Epidermal melanocyte (primary cell): ENCODE measurements at regions not wholly inside any gene's neighbourhood (a gene's known extent, or its start where the extent isn't known, plus 50 kb on each side); places are given as distances from the start of the nearest gene placed in this dataset.

Experiments used
- DNase-seq: peaks from one replicate; pipeline ENCODE4 v3.0.0; 2011; ENCODE audit warnings: low spot score; ENCODE audit not compliant: insufficient read length

DNA sequence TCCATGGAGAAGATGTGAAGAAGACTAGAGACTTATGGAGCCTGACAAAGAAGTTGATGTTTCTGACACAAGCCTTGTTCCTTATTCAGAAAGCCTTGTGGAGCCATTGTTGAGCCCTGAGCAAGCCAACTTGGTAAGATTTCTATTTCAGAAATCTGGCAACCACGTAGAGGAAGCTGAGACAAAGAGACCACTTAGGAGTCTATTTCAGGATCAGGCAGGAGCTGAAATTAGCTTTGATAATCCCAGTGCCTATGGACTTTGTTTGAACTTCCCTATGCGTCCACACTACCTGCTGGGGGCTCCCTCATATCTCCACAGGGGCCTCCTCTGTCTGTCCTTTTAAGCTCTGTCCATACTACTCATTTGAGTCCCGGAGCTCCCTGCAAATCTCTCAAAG, 540.0 kb upstream of the GOT2 start:
- DNase-seq: no peak

DNA sequence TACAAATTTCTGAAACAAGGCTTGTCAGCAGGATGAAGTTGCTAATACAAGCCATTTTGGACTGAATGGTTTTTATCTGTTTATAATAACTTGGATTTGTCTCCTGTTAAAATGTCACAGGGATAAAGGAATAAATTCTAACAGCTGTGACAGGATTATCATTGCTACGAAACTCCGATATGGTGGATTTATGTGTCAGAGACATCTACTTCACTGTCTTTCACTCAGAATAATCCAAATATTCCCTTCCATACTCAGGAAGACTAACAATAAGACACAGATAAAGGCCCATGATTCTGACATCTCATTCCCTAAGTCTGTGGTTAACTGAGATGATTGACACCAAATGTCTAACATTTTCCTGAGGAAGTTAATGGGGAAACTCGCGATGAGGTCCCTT, 529.8 kb upstream of the GOT2 start:
- no peak for DNase-seq

GRCh38 chr16:59260892-59261291, 526.8 kb upstream of the GOT2 start:
- no peak for DNase-seq

GRCh38 chr16:59259950-59260319, 525.8 kb upstream of the GOT2 start:
- DNase-seq: no peak

- DNase-seq: no peak
Observed at GRCh38 chr16:59259074-59259949, 525.2 kb upstream of the GOT2 start.

GRCh38 chr16:59252317-59252716, 518.2 kb upstream of the GOT2 start:
- no peak for DNase-seq

DNA sequence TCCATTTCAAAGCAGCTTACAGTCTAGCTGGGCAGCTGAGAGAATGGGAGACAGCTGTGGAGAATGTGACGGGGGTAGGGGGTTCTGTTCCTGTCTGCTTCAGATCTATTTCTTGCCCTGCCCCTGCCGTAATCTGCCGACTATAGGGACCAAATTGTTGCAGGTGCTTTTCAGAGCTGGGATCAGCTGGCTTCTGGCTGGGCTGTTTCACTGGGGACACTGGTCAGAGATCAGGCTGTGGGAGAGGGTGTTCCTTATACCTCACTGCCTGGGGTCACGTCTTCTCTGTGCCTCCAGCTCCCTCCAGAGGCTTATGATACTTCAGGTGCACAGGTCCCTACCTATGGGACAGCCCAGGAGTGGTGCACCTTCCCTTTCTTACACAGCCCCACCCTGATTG, 514.9 kb upstream of the GOT2 start:
- no peak for DNase-seq

DNA sequence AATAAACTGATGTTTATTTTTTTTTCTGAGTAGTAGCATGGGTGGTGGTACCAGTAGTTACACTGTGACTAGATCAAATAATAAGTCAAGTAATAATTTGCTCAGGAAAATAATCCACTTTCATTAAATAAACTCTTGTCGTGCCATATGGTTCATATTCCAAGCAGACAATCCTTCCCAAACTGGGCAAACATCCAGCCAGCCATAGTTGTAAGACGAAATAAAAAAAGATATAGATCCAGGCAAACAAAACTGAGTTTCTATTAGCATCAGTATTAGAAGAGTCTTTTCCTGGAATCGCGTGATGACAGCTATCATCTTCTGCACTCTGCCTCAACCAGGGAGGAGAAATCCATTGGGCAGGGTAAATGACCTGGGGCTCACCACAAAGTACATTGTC, 508.4 kb upstream of the GOT2 start:
- no peak for DNase-seq

- DNase-seq: no peak
Observed at GRCh38 chr16:59238246-59238645, 504.1 kb upstream of the GOT2 start.

DNA sequence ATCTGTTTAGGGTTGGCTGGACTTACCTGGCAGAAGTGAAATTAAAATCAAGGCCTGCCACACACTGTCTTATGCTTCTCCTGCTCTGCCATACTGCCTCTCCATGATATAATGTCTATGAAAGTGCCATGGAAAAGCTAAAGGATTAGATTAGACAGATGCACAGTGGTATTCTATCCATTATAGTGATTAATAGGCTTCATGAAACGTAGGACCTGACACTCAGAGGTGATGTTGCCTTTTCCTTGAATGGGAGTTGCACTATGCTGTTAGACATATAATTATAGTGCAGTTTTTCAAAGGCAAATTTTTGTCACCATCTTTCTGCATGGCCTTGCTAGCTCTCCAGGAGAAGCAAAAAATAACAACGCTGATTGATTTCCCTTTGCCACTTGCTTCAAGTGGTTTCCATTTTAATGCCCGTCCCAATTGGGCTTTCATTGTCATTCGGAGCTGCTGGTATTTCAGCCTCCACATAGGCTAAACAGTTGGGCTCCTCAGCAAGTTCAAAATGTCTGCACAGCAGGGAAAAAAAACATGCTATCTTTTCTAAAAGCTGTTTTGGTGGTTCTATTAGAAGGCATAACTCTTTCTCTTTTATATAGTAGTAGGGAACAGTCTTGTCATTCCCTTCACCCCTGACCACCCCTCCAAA, 502.8 kb upstream of the GOT2 start:
- DNase-seq: no peak

- DNase-seq: no peak
Observed at GRCh38 chr16:59224401-59224800, 490.3 kb upstream of the GOT2 start.

- DNase-seq: no peak
Observed at GRCh38 chr16:59220011-59220410, 485.9 kb upstream of the GOT2 start.

DNA sequence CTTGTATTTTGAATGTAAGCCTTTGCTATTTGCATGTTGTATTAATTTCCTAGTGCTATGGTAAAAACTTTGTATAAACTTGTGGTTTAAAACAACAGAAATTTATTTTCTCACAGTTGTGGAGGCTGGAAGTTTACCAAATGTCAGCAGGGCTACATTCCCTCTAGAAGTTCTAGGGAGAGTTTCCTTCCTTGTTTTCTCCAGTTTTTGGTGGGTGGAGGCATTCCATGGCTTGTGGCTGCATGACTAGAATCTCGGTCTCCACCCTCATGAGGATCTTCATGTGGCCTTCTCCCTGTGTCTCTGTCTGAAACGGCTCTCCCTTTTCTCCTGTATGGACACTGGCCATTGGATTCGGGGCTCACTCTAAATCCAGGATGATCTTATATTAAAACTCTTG, 482.2 kb upstream of the GOT2 start:
- DNase-seq: no peak

DNA sequence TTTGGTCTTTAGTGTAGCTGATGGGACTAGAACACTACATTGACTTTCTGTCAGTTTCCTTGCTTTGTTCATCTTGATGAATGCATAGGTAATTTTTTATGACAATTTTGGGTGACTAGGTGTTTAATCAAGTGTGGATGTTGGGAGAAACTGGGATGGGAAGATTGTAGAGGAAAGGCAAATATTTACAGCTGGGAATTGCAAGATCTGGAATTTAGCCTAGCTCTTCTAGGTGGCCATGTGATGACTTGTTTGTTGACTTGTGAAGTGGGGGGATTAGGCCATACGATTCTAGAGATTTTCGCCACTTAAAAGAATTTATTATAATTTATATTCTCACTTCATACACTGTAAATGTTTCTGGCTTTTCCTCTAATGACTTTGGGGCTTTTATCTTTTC, 480.3 kb upstream of the GOT2 start:
- DNase-seq: no peak

GRCh38 chr16:59213952-59214351, 479.8 kb upstream of the GOT2 start:
- no peak for DNase-seq

- DNase-seq: no peak
Observed at GRCh38 chr16:59212492-59213024, 478.4 kb upstream of the GOT2 start.

GRCh38 chr16:59210955-59211541, 476.9 kb upstream of the GOT2 start:
- DNase-seq: no peak

DNA sequence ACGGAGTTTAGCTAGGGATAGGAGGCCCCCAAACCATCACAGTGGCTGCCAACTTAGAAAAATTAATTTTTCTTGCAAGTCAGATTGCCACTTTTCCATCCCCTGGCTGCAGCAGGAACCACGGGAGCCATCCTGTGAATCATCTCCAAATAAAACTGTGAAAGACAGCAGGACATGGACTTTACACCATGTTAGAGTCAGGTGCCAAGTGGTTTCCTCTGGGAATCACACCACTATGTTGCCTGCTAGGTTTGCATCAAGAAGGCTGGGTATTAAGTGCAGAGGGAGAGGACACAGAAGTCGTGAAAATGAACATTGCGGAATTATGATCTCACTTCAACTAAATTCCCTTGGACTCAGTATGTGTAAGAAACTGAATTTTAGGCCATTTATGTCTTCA, 471.3 kb upstream of the GOT2 start:
- no peak for DNase-seq

DNA sequence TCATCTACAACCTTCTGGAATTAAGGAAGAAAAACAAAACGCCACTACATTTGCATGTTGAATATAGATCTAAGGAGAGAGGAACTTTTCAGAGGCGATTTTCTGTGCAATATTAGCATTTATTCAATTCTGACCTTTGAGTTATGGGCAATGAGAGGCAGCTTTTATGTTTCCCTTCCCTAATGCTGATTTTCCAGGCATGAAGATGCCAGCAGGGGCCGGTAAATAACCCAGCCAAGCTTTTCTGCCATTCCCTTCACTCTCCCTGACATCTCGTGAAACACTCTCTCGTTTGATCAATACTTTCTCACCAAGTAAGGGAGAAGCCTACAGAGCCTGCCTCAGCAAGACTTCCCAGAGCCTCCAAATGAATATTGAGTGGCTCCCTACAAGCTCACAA, 470.5 kb upstream of the GOT2 start:
- DNase-seq: no peak

GRCh38 chr16:59202233-59202862, 468.2 kb upstream of the GOT2 start:
- DNase-seq: no peak

DNA sequence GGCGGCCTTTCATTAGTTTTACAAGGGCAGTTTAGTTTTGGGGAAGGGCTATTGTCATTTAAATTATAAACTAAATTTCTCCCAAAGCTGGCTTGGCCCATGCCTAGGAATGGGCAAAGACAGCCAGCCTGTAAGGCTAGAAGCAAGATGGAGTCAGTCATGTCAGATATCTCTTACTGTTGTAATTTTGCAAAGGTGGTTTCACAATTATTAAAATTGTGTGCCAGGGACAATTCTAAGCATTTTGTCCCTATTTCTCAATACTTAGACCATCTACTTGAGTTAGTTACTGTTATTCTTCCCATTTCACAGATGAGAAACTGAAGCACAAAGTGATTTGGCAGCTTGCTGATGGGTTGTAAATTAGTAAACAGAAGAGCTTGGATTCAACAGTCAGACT, 467.7 kb upstream of the GOT2 start:
- no peak for DNase-seq

DNA sequence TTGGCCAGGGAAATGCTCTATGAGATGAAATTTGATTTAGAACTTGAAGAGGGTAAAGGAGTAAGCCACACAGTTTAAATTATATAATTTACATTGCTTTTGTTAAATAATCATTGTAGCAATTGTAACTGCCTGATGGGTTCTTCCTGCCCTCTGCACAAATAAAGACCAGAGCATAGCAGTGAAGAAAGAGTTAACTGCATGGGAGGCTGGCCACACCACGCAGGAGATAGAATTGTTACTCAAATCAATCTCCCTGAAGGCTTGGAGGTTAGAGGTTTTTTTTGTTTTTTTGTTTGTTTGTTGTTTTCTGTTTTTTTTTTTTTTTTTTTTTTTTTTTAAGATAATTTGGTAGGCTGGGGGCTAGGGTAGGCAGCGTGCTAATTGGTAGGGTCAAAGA, 467.0 kb upstream of the GOT2 start:
- no peak for DNase-seq
